GM10248 (cell line): ENCODE measurements at regions not wholly inside any gene's neighbourhood (a gene's known extent, or its start where the extent isn't known, plus 50 kb on each side); places are given as distances from the start of the nearest gene placed in this dataset.

Experiments
- CTCF ChIA-PET: fragments of 300-600 bp; sonication (Branson Sonifier 250); formaldehyde crosslinking; extraction: SDS; loops from one replicate; lab custom pipeline; 2021; ENCODE audit warnings: antibody characterized with exemption; lab: Yijun Ruan, JAX
- POLR2A ChIA-PET: fragments of 350-650 bp; sonication (Branson Sonifier 250); formaldehyde crosslinking; extraction: SDS; loops from one replicate; lab custom pipeline; 2020; ENCODE audit warnings: antibody characterized with exemption; lab: Yijun Ruan, JAX
- DNase-seq: peaks from one replicate; pipeline ENCODE4 v3.0.0; 2012; ENCODE audit errors: extremely low spot score
- TF ChIP-seq, protein P1 (sequence below): IDR thresholded peaks from 2 replicates; pipeline ENCODE4 v1.5.1; 2012; ENCODE audit warnings: mild to moderate bottlenecking, low read depth; ENCODE audit errors: extremely low read depth, missing control alignments, control extremely low read depth

GRCh38 chr9:97769208-97769607, 72.1 kb upstream of the XPA start:
- ChIA-PET POLR2A (no interaction called here), CTCF (no interaction called here)
- TF ChIP-seq, protein P1, sequence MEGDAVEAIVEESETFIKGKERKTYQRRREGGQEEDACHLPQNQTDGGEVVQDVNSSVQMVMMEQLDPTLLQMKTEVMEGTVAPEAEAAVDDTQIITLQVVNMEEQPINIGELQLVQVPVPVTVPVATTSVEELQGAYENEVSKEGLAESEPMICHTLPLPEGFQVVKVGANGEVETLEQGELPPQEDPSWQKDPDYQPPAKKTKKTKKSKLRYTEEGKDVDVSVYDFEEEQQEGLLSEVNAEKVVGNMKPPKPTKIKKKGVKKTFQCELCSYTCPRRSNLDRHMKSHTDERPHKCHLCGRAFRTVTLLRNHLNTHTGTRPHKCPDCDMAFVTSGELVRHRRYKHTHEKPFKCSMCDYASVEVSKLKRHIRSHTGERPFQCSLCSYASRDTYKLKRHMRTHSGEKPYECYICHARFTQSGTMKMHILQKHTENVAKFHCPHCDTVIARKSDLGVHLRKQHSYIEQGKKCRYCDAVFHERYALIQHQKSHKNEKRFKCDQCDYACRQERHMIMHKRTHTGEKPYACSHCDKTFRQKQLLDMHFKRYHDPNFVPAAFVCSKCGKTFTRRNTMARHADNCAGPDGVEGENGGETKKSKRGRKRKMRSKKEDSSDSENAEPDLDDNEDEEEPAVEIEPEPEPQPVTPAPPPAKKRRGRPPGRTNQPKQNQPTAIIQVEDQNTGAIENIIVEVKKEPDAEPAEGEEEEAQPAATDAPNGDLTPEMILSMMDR, result no peak
- DNase-seq, result no peak

DNA sequence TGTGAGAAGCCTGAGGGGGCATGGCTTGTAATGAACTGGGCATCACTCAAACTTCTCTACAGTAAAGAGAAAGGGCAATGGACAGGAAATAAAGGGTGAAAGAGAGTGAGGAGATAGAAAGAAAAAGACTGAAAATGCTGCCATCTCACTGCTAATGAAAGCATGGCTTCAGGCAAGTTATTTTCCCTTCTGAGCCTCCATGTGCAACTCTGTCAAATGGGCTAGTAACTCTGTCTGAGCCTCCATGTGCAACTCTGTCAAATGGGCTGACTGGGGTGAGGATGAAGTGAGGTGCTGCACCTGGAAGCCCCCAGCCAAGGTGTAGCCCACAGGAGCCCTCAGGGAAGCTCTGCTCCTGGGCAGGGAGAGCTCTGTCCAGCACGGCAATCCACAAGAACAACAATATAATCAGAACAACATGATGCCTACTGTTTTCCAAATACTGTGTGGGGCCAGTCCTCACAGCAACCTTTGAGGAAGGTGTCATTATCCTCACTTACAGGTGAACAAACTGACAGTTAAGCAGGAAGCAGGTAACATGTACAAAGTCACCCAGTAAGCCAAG, 73.8 kb upstream of the XPA start:
- POLR2A ChIA-PET, result no interaction called here
- TF ChIP-seq, protein P1, result no peak
- no peak for DNase-seq
- CTCF ChIA-PET, result no interaction called here

DNA sequence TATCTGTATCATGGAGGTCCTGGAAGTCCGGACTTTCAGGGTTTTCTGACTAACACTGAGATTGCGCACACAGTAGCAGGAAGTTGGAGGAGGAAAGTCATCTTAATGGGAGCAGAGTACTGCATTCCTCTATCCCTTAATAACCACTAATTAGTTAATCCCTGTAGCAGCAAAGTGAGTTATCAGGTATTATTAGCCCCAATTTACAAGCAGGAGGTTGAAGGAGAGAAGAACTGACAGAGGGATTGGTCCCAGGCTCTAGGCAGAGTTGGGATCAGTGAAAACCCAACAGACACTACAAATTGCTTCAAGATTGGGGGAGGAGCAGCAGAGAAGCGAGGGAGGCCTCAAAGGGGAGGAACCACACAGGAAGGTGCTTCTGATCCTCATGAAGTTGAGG, 74.5 kb upstream of the XPA start:
- ChIA-PET POLR2A (no interaction called here), CTCF (interaction anchor here (0.8 kb wide), 1 partner anchor 8 kb away, joined by 3 read pairs; no protein-coding TSS in a partner anchor)
- no peak for DNase-seq
- TF ChIP-seq, protein P1, result no peak

- TF ChIP-seq, protein P1, result no peak
- CTCF ChIA-PET, result interaction anchor here (0.8 kb wide), 1 partner anchor 9 kb away, joined by 3 read pairs; no protein-coding TSS in a partner anchor
- DNase-seq, result no peak
- POLR2A ChIA-PET, result no interaction called here
Observed at GRCh38 chr9:97772145-97772544, 75.0 kb upstream of the XPA start.

DNA sequence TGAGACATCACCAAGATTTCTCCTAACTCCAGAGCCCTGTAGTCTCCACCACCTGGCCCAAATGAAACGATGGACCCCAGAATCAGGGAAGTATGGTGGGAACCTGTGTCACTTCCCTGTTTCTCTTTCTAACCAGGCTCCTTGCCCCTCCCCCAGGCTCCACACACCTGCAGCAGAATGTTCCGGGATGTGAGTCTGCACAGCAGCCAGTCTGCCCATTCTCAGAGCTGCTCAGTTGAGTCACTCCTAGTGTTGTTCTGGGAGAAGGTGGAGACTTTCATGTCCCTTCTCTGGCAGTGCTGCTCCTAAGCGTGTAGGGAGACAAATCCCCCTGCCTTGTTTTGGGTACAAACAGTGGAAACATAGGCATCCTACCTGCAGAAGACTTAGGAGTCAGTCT, 76.0 kb upstream of the XPA start:
- ChIA-PET CTCF (no interaction called here), POLR2A (no interaction called here)
- TF ChIP-seq, protein P1, result no peak
- DNase-seq, result no peak

GRCh38 chr9:97773723-97774122, 76.6 kb upstream of the XPA start:
- no peak for DNase-seq
- TF ChIP-seq, protein P1, result no peak
- ChIA-PET POLR2A (no interaction called here), CTCF (no interaction called here)
